PC-9 (cell line): ENCODE measurements at regions not wholly inside any gene's neighbourhood (a gene's known extent, or its start where the extent isn't known, plus 50 kb on each side); places are given as distances from the start of the nearest gene placed in this dataset.

Experiments used
- EZH2 ChIP-seq: fragments of 200-600 bp; sonication (generic); IDR thresholded peaks from 2 replicates; pipeline ENCODE4 v1.8.0; 2017; ENCODE audit warnings: antibody characterized with exemption, low read depth
- TF ChIP-seq, protein P1 (sequence below): fragments of 200-600 bp; sonication (generic); conservative IDR thresholded peaks from 2 replicates; pipeline ENCODE4 v1.6.1; 2017; ENCODE audit warnings: mixed run types, antibody characterized with exemption, mild to moderate bottlenecking, moderate library complexity

GRCh38 chr1:83110156-83110555, 888.8 kb downstream of the TTLL7 start:
- TF ChIP-seq EZH2: no peak
- TF ChIP-seq, protein P1, sequence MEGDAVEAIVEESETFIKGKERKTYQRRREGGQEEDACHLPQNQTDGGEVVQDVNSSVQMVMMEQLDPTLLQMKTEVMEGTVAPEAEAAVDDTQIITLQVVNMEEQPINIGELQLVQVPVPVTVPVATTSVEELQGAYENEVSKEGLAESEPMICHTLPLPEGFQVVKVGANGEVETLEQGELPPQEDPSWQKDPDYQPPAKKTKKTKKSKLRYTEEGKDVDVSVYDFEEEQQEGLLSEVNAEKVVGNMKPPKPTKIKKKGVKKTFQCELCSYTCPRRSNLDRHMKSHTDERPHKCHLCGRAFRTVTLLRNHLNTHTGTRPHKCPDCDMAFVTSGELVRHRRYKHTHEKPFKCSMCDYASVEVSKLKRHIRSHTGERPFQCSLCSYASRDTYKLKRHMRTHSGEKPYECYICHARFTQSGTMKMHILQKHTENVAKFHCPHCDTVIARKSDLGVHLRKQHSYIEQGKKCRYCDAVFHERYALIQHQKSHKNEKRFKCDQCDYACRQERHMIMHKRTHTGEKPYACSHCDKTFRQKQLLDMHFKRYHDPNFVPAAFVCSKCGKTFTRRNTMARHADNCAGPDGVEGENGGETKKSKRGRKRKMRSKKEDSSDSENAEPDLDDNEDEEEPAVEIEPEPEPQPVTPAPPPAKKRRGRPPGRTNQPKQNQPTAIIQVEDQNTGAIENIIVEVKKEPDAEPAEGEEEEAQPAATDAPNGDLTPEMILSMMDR: no peak
